HG03139 (cell line): ENCODE measurements at regions not wholly inside any gene's neighbourhood (a gene's known extent, or its start where the extent isn't known, plus 50 kb on each side); places are given as distances from the start of the nearest gene placed in this dataset.

Experiments
- ATAC-seq: cut with Tn5 transposase; IDR thresholded peaks from one replicate; pipeline ENCODE4 v1.9.1; 2021; ENCODE audit not compliant: unreplicated experiment

DNA sequence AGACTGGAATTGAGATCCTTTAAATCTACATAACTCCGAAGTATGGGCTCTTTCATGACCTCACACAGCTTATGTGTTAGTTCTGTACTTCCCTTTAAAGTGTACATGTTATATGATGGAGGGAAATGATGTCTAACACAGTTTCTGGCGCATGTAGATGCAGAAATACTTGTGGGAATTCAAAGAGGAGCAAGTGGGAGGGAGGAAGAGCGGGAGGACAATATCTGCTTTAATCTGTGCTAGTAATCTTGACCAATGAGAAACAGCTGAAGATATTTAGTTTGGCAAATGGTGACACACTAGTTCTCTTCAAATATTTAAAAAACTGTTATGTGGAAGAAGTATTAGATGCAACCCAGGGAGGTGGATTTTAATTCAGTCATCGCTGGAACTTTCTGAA lies 62.9 kb upstream of the PLEKHG1 start:
- ATAC-seq, result no peak

DNA sequence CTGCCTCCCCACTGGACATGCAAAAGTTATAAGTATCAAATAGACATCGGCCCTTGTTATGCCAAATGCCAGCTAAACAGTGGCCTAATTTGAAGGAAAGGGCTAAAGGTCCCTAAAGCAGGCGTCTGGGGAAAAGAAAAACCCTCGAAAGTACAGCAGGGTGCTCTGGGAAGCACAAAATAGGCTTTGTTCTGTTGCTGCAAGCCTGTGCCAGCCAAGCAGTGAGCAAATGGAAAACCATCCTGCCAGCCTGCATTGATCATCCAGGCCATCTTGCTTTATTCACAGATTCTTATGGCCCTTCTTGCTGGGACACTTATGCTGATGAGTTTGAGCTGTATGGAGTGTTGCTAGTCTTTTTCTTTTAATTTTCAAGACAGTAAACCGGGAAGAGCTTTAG lies 62.2 kb upstream of the PLEKHG1 start:
- no peak for ATAC-seq

DNA sequence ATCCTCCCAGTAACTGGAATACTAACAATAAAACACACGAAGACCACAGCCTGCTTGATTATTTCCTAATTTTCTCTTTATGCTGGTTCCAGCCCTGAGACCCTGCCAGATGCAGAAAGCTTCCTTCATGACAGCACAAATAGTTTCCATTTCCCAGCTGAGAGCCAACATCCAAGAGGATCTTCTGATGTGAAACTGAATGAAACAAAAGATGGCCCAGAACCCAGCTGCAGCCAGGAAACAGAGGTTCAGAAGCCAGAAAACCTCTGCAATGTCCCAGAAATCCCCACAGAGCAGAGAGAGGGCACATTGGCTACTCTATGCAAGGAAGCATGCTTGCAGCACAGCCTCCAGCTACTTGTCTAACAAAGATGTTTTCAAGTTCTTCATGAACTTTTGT lies 61.8 kb upstream of the PLEKHG1 start:
- no peak for ATAC-seq

DNA sequence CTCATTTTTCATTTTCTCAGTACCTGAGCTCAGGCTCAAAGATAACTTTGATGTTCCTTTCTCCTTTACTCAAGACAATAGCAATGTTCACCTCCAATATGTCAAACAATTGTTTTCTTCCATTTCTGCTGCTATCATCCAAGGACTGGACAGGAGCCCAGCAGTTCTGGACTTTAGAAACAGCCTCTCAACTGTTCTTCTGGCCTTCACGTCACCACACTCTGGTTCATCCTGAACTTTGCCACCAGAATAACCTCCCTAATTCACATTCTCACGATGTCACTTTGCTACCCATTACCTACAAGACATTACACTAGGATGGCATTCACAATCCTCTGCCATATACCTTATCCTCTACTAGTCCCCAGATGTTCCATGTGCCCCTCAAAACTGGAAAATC lies 60.6 kb upstream of the PLEKHG1 start:
- ATAC-seq, result no peak

DNA sequence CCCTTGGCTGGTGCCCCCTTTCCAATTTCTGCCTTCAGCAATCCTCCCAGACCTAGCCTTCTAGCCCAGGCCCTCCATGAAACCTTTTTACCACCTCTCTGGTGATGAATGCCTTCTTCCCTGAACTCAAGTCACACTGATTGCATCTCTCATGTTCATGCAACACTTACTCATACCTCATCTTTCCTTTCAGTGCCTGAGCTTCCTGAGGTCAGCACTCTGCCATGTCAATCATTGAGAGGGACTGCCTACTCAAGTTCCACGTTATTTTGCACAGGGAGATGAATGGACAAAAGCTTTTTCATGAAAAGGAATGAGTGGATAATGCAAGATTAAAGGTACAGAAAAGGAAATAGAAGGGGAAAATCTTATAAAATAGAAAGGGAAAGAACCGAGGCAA lies 60.1 kb upstream of the PLEKHG1 start:
- no peak for ATAC-seq

DNA sequence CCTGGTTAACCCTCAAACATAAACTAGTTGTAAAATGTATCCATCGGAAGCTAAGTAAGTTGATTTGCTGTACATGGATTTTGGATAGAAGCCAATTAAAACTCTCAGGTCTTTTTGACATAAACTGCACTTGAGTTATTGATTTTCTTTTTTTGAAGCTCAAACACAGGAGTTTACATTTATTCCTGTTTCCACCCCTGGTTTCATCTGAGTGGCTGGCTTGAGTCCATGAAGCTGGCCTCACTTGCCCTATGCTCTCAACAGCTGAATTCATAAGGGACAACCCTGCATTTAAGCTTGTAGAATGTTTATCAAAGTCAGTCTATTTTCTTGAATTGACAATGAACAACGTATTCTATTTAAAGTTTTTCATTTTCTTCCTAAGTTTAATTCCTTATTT lies 58.1 kb upstream of the PLEKHG1 start:
- no peak for ATAC-seq

DNA sequence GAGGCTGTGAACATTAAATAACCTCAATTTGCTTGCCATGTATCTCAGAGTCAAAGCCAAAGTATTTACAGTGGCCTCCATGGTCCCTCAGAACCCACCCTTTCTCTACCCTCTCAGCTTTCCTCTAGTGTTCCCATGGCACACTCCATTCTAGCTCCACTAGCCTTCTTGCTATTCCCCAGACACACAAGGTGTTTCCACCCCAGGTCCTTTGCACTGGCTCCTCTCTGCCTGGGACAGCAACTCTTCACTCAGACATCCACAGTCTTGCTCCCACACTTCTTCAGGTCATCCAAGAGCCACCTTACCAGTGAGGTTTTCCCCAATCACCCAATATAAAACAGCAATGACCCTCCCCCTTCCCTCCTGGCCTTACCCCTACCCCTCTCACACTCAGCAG lies 56.5 kb upstream of the PLEKHG1 start:
- no peak for ATAC-seq

DNA sequence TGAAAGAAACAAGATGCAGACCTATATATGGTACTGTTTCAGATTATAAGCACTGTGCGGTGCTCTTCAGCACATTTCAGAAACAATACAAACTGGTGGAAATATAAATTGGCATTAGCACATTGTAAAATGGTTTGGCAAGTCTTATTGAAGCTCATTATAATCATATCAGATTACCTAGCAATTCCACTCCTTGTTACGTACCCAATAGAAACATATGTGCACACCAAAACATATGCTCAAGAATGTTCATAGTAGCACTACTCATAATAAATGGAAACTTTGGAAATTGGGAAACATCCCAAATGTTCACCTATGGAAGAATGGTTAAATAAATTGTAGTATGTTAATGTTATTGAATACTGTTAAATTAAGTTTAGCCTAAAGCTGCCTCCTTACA lies 54.9 kb upstream of the PLEKHG1 start:
- no peak for ATAC-seq

DNA sequence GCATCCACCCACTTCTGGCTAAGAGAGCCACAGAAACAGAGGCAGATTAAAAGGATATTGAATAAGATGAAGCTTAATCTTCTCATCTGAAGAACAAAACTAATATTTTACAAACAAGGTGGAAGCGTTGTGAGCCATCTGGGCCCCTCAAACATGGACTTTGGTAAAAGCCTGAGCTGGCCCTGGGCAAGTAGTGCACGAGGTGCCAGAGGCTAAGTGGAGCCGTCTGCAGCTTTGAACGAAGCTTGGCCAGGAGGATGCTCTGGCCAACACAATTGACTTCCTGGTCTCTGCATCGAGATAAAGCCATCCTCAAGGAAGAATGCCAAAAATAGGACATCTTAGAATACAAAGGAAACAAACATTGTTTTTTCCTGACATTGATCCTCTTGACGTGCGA lies 53.2 kb upstream of the PLEKHG1 start:
- ATAC-seq, result no peak

DNA sequence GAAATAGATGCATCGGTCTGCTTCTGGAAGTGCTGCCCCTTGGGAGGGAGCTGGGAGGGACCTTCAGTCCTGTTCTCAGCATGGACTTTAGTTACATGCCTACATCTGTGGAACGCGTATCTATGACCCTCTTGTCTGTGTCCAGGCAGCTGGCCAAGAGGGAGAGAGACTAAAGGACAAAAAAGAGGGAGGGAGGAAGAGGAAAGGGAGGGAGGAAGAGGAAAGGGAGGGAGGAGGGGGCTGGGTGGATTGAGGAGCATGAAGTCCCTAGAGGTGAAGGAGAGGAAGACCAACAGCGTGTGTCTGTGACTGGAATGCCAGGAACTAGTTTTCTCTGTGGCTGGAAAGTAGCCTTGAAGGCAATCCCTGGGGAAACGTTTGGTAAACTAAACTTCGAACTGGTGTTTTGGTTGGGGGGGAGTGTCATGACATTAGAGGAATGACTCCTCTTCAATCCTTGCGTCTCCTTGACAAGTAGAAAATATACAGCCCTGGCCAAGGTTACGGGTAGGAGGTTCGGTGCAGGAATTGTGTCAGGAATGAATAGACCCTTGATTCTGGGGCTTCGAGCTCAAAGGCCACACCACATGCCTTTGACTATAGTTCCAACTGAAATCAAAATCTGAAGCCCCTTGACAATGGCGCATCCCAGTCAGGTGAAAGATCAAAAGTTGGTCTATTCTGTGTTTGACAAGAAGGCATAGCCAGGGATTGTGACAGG lies 52.0 kb upstream of the PLEKHG1 start:
- ATAC-seq, result no peak

DNA sequence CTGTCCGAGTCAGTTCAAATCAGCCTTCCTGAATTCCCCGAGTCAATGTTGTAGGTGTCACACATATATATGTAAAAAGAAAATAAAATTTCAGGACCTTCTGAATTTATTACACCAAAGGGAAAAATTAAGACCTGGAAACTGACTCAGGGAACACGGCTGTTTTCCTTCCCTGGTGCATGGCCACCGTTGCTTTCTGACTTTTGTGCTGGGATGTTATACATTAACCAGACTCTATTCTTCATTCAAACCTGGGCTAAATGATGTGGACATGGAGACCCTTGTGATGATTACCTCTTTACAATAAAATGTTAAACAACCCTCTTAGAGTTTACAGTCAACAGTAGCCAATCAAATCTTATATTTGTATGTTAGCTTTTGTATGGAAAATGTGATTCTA lies 51.4 kb upstream of the PLEKHG1 start:
- ATAC-seq, result no peak

DNA sequence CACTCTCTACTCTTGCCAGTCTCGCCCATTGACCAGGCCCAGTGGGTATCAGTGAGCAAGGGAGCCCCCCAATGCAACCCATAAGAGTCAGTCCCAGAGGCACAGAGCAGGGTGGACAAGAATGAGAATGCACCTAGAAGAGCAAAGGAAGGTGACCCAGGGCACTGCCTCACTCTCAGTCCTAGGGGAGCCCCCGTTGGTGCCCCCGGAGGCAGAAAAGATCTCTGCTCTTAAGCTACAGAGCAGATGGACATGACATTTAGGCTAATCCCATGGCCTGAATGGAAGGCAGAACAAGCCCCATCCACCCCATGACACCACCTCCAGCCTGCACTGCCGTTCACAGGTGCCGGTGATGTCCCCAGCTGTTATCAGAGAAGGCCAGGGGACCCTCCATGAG lies 50.7 kb upstream of the PLEKHG1 start:
- no peak for ATAC-seq

DNA sequence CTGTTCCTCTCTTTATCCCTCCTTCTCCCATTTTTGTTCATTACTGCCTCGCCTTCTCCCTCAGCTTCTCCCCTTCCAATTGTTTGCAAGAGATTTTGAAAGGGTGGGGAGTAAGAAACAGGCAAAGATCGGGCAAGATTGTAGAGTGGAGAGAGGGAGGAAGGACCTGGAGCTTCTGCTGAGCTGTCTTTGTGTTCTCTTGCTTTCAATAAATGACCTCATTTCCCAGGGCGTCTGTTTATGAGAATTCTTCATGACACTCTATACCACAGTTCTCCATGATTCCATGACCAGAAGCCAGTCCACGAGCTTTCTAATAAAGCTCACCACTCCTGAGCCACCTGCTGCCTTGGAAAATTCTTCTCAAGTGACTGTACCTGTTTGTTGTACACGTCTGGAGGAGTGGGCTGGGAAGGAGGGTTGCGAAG lies 50.0 kb upstream of the PLEKHG1 start:
- ATAC-seq, result no peak
